ENCODE measurements at regions not wholly inside any gene's neighbourhood (a gene's known extent, or its start where the extent isn't known, plus 50 kb on each side); places are given as distances from the start of the nearest gene placed in this dataset.

DNA sequence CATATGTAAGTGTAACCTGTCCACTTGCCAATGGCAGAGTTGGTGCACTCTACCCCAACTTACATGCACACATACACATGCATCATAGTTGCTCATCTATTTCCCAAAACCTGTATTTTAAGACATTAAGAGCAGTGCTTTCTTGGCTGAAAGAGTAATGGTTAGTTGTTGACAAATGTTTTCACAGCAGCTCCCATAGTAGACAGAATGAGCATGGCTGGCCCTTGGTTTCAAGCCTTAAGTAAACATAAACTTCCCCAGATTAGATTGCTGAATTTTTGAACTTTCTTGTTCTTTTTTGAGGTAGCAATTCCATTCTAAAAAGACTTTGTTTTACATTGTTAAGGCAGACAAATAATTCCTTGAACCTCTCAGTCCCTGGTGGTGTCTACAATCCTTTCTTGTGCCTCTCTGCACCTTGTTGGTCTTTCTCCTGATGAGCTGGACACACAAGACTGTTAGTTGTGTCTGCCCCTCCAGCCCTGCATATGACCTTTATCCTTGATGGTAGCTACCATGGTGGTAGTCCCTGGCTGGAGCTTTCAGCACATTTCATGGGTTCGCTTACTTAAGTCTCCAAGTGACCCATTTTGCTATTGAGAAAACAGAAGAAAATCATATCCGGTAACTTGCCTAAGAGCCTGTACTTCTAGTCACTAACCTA lies 580.1 kb upstream of the ID2 start:
- H3K27ac ChIP-seq (replicated peaks in 1 of 4) = no peak overlapping the region
- H3K9me3 ChIP-seq = no peaks in the 10 kb centered on the region
- H3K4me3 ChIP-seq = no peak overlapping the region
- no peak for TF ChIP-seq POLR2AphosphoS5 (IDR thresholded peaks at IDR 0.05)
- no peak for TF ChIP-seq EP300 (IDR thresholded peaks at IDR 0.05)
- TF ChIP-seq, protein P1, sequence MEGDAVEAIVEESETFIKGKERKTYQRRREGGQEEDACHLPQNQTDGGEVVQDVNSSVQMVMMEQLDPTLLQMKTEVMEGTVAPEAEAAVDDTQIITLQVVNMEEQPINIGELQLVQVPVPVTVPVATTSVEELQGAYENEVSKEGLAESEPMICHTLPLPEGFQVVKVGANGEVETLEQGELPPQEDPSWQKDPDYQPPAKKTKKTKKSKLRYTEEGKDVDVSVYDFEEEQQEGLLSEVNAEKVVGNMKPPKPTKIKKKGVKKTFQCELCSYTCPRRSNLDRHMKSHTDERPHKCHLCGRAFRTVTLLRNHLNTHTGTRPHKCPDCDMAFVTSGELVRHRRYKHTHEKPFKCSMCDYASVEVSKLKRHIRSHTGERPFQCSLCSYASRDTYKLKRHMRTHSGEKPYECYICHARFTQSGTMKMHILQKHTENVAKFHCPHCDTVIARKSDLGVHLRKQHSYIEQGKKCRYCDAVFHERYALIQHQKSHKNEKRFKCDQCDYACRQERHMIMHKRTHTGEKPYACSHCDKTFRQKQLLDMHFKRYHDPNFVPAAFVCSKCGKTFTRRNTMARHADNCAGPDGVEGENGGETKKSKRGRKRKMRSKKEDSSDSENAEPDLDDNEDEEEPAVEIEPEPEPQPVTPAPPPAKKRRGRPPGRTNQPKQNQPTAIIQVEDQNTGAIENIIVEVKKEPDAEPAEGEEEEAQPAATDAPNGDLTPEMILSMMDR (IDR thresholded peaks at IDR 0.05) = no peak
- no peak for TF ChIP-seq POLR2A (IDR thresholded peaks at IDR 0.05; ENCODE audit: low read depth)
- DNase-seq (ENCODE audit: extremely low spot score) = peak; percentile 60
- no peaks in the 10 kb centered on the region for H3K27me3 ChIP-seq
- intact Hi-C loops (cut with DNase I) = no loop called here
- 97% methylated on average over 2 of the region's 2 CpGs for WGBS
- H3K36me3 ChIP-seq = no peaks in the 10 kb centered on the region
- H3K4me1 ChIP-seq = peaks cover 0 to 17% (median 12%) of the 10 kb centered on the region in 4 donors

DNA sequence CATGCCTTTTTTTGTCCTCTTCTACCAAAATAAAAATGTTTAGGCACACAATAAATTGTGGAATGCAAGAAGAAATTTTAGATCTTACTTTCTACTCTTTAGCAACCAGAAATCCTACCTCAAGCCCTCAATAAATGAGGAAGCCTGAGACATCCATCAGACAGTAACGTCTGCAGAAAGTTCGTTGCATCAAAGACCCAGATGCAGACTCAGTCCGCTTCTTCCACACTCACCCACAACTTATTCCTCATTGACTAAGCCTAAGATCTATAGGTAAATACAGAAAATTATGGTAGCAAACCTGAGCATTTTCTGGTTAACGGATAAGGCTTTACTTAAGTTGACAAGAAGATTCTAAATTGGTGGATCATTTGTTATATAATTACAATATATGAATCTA lies 579.4 kb upstream of the ID2 start:
- H3K9me3 ChIP-seq = no peaks in the 10 kb centered on the region
- TF ChIP-seq, protein P1 (IDR thresholded peaks at IDR 0.05) = no peak
- TF ChIP-seq POLR2AphosphoS5 (IDR thresholded peaks at IDR 0.05) (no peak), POLR2A (IDR thresholded peaks at IDR 0.05; ENCODE audit: low read depth) (no peak), EP300 (IDR thresholded peaks at IDR 0.05) (no peak)

DNA sequence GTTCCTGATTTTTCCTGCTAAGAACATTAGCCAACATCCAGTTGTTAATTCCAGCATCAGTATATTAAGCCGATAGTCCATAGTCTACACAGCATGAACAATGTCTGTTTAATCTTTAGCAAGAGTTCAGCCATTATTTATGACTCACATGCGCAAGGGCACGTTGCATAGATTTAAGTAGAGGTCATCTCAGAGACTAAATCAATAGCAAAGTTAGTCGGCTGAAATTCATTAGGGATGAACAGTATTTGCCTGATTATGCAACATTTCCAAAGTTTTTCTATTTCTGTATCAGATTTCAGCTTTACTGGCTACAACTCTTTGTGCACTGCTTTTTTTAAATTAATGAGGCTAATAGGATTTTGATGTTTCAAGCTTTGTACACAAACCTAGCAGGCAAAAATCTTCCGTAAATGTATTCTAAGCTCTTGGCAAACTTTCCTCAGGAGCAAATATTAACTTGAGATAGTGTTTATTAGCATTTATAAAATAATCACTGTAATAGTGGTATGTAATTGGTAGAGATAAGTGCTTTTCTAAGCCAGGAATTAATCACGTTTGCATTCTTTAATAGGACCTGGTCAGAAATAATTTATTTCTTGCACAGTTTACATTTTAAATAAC lies 578.7 kb upstream of the ID2 start:
- Histone ChIP-seq H3K4me3 (no peak overlapping the region), H3K4me1 (peaks cover 0 to 17% (median 12%) of the 10 kb centered on the region in 4 donors), H3K36me3 (no peaks in the 10 kb centered on the region), H3K27me3 (no peaks in the 10 kb centered on the region), H3K27ac (replicated peaks in 1 of 4) (no peak overlapping the region), H3K9me3 (no peaks in the 10 kb centered on the region)
- intact Hi-C loops (cut with DNase I) = no loop called here
- no peak for DNase-seq (ENCODE audit: extremely low spot score)
- no peak for TF ChIP-seq EP300 (IDR thresholded peaks at IDR 0.05)
- TF ChIP-seq POLR2AphosphoS5 (IDR thresholded peaks at IDR 0.05) = no peak
- TF ChIP-seq, protein P1 (IDR thresholded peaks at IDR 0.05) = no peak
- TF ChIP-seq POLR2A (IDR thresholded peaks at IDR 0.05; ENCODE audit: low read depth) = no peak
- 49% methylated on average over 6 of the region's 6 CpGs for WGBS

More for the DNA sequence above, 579.4 kb upstream of the ID2 start:
- Histone ChIP-seq H3K27me3 (no peaks in the 10 kb centered on the region), H3K27ac (replicated peaks in 1 of 4) (no peak overlapping the region), H3K4me3 (no peak overlapping the region), H3K4me1 (peaks cover 0 to 17% (median 12%) of the 10 kb centered on the region in 4 donors), H3K36me3 (no peaks in the 10 kb centered on the region)
- DNase-seq (ENCODE audit: extremely low spot score) = no peak
- 94% methylated on average over 4 of the region's 4 CpGs for WGBS
- intact Hi-C loops (cut with DNase I) = no loop called here

DNA sequence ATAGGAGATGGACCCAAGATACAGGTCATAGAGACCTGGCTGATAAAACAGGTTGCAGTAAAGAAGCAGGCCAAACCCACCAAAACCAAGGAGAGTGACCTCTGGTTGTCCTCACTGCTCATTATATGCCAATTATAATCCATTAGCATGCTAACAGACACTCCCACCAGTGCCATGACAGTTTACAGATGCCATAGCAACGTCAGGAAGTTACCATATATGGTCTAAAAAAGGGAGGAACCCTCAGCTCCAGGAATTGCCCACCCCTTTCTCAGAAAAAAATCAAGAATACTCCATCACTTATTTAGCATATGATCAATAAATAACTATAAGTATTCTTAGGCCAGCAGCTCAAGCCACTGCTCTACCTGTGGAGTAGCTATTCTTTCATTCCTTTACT lies 574.7 kb upstream of the ID2 start:
- Histone ChIP-seq H3K27me3 (no peaks in the 10 kb centered on the region), H3K9me3 (no peaks in the 10 kb centered on the region), H3K4me1 (peaks cover 0 to 17% (median 12%) of the 10 kb centered on the region in 4 donors), H3K36me3 (no peaks in the 10 kb centered on the region), H3K27ac (replicated peaks in 1 of 4) (no peak overlapping the region), H3K4me3 (no peak overlapping the region)
- 75% methylated on average over 1 of the region's 1 CpG for WGBS
- no peak for TF ChIP-seq EP300 (IDR thresholded peaks at IDR 0.05)
- no peak for TF ChIP-seq POLR2AphosphoS5 (IDR thresholded peaks at IDR 0.05)
- TF ChIP-seq, protein P1 (IDR thresholded peaks at IDR 0.05) = no peak
- TF ChIP-seq POLR2A (IDR thresholded peaks at IDR 0.05; ENCODE audit: low read depth) = no peak
- intact Hi-C loops (cut with DNase I) = no loop called here
- DNase-seq (ENCODE audit: extremely low spot score) = no peak

All from esophagus muscularis mucosa (tissue), 4 donors.